ENCODE measurements at regions not wholly inside any gene's neighbourhood (a gene's known extent, or its start where the extent isn't known, plus 50 kb on each side); places are given as distances from the start of the nearest gene placed in this dataset.

DNA sequence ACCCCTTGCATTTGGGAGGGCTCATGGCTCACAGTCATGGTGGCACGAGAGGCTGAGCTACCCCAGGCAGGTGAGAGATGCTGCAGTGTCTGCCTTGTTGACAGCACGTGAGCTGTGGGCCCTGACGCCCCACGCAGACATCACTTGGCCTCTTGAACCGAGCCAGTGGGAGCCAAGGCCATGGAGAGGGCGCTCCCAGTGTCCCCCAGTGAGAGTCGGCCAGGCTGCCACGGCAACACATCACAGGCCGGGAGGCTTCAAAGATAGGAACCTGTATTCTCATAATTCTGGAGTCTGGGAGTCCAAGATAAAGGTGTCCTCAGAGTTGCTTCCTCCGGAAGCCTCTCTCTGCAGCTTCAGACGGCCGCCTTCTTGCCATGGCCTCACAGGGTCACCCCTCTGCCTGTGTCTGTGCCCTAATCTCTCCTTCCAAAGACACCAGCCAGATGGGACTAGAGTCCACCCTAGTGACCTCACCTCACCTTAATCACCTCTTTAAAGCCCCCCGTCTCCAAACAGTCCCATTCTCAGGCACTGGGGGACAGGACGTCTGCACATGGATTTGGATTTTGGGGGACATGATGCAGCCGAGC is 119.6 kb downstream of the KLF6 start:
- DNase-seq (ENCODE audit: extremely low read depth, low read depth), result no peak
- TF ChIP-seq, protein P1, sequence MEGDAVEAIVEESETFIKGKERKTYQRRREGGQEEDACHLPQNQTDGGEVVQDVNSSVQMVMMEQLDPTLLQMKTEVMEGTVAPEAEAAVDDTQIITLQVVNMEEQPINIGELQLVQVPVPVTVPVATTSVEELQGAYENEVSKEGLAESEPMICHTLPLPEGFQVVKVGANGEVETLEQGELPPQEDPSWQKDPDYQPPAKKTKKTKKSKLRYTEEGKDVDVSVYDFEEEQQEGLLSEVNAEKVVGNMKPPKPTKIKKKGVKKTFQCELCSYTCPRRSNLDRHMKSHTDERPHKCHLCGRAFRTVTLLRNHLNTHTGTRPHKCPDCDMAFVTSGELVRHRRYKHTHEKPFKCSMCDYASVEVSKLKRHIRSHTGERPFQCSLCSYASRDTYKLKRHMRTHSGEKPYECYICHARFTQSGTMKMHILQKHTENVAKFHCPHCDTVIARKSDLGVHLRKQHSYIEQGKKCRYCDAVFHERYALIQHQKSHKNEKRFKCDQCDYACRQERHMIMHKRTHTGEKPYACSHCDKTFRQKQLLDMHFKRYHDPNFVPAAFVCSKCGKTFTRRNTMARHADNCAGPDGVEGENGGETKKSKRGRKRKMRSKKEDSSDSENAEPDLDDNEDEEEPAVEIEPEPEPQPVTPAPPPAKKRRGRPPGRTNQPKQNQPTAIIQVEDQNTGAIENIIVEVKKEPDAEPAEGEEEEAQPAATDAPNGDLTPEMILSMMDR (IDR thresholded peaks at IDR 0.05; ENCODE audit: low read depth, low read length, missing control alignments), result no peak
- H3K4me3 ChIP-seq (replicated peaks; ENCODE audit: low read depth, low read length), result no peak overlapping the region

DNA sequence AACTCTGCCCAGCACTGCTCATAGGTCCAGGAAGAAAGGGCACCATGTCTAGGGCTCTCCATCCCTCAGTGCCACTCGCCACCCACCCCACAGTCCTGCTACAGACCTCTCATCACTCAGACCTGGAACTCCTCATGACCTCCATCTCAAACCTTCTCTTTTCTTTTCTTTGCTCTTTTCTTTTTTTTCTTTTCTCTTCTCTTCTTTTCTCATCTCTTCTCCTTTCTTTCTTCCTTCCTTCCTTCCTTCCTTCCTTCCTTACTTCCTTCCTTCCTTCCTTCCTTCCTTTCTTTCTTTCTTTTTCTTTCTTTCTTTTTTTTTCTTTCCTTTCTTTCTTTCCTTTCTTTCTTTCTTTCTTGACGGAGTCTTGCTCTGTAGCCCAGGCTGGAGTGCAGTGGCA is 122.2 kb downstream of the KLF6 start:
- TF ChIP-seq, protein P1 (IDR thresholded peaks at IDR 0.05; ENCODE audit: low read depth, low read length, missing control alignments), result no peak
- DNase-seq (ENCODE audit: extremely low read depth, low read depth), result no peak
- H3K4me3 ChIP-seq (replicated peaks; ENCODE audit: low read depth, low read length), result no peak overlapping the region

DNA sequence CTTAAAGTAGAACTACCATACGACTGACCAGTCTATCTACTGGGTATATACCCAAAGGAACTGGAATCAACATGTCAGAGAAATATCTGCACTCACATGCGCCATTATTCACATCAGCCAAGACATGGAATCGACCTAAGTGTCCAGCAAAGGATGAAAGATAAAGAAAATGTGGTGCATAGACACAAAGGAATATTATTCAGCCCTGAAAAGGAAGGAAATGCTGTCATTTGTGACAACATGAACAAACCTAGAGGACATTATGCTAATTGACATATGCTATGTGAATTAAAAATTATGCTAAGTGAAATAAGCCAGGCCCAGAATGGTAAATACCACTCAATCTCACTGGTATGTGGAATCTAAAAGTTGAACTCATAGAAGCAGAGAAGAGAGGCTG is 123.7 kb downstream of the KLF6 start:
- H3K4me3 ChIP-seq (replicated peaks; ENCODE audit: low read depth, low read length), result no peak overlapping the region
- TF ChIP-seq, protein P1 (IDR thresholded peaks at IDR 0.05; ENCODE audit: low read depth, low read length, missing control alignments), result no peak
- DNase-seq (ENCODE audit: extremely low read depth, low read depth), result no peak

DNA sequence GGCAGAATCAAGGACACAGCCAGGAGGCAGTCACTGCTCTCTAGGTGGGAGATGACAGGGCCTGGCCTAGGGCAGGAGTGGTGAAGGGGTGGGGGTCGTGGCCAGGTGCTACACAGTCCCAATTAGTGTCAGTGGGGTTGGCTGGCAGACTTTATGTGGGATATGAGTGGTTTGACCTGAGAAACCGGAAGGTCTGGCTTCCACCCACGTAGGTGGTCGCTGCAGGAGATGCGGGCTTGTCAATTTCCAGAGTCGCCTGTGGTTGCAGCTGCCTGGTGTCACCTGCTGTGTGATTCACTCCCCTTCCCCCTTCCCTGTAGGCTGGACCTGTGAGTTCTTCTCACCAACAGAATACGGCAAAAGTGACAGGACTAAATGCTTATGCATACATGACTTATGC is 124.3 kb downstream of the KLF6 start:
- no peak overlapping the region for H3K4me3 ChIP-seq (replicated peaks; ENCODE audit: low read depth, low read length)
- TF ChIP-seq, protein P1 (IDR thresholded peaks at IDR 0.05; ENCODE audit: low read depth, low read length, missing control alignments), result no peak
- no peak for DNase-seq (ENCODE audit: extremely low read depth, low read depth)

DNA sequence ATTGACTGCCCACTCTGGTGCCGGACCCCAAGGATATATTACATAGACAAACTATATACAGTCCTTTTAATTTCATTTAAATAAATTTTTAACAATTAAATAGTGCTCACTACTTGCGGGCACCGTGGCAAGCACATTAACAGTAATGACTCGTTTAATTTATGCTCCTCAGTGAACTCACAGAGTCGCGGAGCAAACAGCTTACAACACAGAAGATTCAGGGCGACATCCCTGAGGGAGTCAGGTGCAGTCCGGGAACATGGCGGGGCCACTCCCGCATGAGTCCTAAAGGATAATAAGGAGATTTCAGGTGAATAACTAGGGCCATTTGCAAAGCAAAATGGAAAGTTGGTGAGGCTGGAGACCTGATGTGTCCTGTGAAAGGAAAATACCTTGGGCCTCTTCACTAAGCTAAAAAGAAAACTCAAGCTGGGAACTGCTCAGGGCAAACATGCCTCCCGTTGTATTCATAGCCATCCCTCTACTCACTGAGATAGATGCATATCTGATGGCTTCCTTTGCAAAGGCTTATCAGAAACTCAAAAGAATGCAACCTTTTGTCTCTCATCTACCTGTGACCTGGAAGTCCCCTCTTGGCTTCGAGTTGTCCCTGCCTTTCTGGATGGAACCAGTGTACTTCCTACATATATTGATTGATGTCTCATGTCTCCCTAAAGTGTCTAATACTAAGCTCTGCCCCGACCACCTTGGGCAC is 125.6 kb downstream of the KLF6 start:
- TF ChIP-seq, protein P1 (IDR thresholded peaks at IDR 0.05; ENCODE audit: low read depth, low read length, missing control alignments), result no peak

DNA sequence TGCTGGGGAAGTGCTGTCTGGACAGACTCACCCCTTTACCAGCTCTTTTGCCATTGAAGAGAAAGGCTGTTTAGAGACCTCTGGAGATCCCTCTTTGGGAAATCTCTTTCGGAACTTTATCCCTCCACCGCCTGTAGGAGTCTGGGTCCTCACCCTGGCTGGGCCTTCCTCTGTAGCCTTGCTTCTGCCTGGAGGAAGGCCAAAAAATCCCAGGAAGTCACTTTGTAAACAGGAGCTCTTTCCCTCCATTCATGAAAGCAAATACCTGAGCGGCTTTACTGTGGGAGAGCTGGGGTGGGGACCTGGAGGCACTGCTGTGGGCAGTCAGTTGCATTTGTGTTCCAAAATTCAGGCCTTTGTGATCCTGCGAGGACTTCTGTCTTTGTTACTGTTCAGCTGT is 126.2 kb downstream of the KLF6 start:
- no peak for DNase-seq (ENCODE audit: extremely low read depth, low read depth)
- TF ChIP-seq, protein P1 (IDR thresholded peaks at IDR 0.05; ENCODE audit: low read depth, low read length, missing control alignments), result no peak

More for the DNA sequence above, 125.6 kb downstream of the KLF6 start:
- DNase-seq (ENCODE audit: extremely low read depth, low read depth), result no peak
- no peak overlapping the region for H3K4me3 ChIP-seq (replicated peaks; ENCODE audit: low read depth, low read length)

More for the DNA sequence above, 126.2 kb downstream of the KLF6 start:
- H3K4me3 ChIP-seq (replicated peaks; ENCODE audit: low read depth, low read length), result no peak overlapping the region
